RWPE1 (cell line): ENCODE measurements at regions not wholly inside any gene's neighbourhood (a gene's known extent, or its start where the extent isn't known, plus 50 kb on each side); places are given as distances from the start of the nearest gene placed in this dataset.

Experiments used
- CTCF ChIA-PET: fragments of 350-600 bp; sonication (Branson Sonifier 250); formaldehyde crosslinking; extraction: SDS; loops from one replicate; lab custom pipeline; 2021; lab: Yijun Ruan, JAX
- POLR2A ChIA-PET: fragments of 400-600 bp; formaldehyde crosslinking; extraction: SDS; loops from one replicate; lab custom pipeline; 2020; ENCODE audit warnings: antibody characterized with exemption; ENCODE audit not compliant: low non-redundant PET; lab: Yijun Ruan, JAX
- DNase-seq: peaks from one replicate; pipeline ENCODE4 v3.0.0; 2012; ENCODE audit warnings: low spot score
- H3K27ac ChIP-seq: fragments of 450-650 bp; 2 replicates; pipeline ENCODE4 v1.5.1; 2017
- TF ChIP-seq, protein P1 (sequence below): fragments of 450-650 bp; conservative IDR thresholded peaks from 2 replicates; pipeline ENCODE4 v1.5.1; 2017; ENCODE audit warnings: low read depth, mild to moderate bottlenecking

DNA sequence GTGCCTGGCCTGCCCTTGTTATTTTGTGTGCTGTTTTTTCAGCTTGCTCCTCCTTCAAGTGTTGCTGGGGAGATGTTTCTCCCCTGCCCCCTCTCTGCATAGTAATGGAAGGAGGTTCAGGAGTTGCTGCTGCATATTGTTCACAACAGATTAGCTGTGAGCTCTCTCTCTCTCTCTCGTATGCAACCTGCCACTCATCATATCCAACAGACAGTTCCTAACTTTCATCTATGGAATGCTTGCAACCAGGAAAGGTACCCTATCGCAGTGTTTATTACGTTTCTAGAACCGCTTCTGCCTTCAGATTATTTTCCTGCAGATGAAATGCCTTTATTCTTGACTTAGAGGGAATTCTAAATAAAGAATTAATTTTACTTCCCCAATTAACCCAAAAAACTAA, 372.9 kb downstream of the RMST start:
- TF ChIP-seq, protein P1, sequence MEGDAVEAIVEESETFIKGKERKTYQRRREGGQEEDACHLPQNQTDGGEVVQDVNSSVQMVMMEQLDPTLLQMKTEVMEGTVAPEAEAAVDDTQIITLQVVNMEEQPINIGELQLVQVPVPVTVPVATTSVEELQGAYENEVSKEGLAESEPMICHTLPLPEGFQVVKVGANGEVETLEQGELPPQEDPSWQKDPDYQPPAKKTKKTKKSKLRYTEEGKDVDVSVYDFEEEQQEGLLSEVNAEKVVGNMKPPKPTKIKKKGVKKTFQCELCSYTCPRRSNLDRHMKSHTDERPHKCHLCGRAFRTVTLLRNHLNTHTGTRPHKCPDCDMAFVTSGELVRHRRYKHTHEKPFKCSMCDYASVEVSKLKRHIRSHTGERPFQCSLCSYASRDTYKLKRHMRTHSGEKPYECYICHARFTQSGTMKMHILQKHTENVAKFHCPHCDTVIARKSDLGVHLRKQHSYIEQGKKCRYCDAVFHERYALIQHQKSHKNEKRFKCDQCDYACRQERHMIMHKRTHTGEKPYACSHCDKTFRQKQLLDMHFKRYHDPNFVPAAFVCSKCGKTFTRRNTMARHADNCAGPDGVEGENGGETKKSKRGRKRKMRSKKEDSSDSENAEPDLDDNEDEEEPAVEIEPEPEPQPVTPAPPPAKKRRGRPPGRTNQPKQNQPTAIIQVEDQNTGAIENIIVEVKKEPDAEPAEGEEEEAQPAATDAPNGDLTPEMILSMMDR = no peak
- POLR2A ChIA-PET = no interaction called here
- no peak overlapping the region for H3K27ac ChIP-seq
- CTCF ChIA-PET = no interaction called here
- DNase-seq = no peak

DNA sequence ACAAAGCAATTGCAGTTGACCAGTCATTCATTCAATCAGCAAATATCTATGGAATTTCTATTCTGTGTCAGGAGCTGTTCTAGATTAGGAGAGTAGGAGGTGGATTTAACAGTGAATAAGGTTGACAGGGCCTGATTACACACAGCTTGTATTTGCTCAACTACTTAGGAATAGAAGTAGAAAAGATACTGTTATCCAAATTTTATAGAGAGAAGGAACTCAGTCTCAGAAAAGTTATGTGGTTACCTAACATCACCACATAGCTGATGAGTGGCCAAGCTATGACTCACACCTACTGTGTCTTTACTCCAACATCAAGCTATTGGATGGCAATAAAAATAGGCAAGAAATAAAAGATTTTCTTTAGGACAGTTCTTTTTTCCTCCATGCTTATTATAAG, 374.8 kb downstream of the RMST start:
- TF ChIP-seq, protein P1 = no peak
- ChIA-PET CTCF (no interaction called here), POLR2A (no interaction called here)
- H3K27ac ChIP-seq = no peak overlapping the region
- DNase-seq = peak; percentile 13

DNA sequence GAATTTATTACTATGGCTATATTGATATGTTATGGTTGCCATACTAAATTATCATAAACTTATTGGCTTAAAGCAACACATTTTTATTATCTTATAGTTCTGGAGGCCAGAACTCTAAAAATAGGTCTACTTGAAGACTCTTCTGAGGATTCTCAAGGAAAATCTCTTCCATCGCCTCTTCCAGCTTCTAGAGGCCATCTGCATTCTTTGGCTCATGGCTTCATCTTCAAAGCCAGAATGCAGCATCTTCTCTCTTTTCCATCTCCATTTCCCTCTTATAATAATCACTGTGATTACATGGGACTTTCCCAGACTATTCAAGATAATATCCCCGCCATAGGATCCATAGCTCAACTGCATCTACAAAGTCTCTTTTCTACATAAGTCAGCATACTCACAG, 385.4 kb downstream of the RMST start:
- TF ChIP-seq, protein P1 = no peak
- DNase-seq = no peak
- ChIA-PET CTCF (no interaction called here), POLR2A (no interaction called here)
- H3K27ac ChIP-seq = no peak overlapping the region

DNA sequence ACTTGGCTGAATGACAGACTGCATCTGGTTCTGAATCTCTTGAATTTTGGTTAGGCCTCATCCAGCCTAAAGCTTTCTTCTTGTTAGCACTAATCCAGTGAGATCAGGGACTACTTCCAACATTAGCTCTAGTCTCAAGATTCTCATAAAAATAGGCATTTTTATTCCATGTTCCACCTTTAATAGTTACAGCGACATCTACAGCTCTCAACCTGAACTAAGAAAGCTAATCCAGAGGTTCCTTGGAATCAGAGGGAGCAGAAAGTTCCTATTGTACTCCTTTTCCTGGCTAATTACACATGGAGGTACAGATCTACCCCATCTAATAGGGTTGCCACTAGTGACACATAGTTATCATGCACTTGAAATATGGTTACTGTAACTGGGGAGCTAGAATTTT, 391.9 kb downstream of the RMST start:
- POLR2A ChIA-PET = no interaction called here
- TF ChIP-seq, protein P1 = no peak
- DNase-seq = no peak
- no peak overlapping the region for H3K27ac ChIP-seq
- CTCF ChIA-PET = no interaction called here

DNA sequence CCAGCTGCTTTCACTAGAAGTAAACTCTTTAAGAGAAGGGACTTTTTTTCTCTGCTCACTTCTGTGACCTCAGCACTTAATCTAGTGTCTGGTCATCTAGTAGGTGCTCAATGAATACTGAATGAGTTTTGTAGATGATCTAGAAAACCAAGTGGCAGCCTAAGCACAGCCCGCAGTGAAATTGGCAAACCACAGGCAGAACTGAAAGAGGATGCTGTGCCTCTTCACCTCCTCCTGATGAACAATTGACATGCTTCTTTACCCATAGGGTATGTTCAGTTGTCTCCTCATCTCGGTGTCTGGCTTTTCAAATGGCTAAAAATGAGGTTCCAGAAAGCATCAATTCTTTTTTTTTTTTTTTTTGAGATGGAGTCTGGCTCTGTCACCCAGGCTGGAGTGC, 399.5 kb downstream of the RMST start:
- H3K27ac ChIP-seq = no peak overlapping the region
- CTCF ChIA-PET = no interaction called here
- TF ChIP-seq, protein P1 = no peak
- no peak for DNase-seq
- POLR2A ChIA-PET = no interaction called here

DNA sequence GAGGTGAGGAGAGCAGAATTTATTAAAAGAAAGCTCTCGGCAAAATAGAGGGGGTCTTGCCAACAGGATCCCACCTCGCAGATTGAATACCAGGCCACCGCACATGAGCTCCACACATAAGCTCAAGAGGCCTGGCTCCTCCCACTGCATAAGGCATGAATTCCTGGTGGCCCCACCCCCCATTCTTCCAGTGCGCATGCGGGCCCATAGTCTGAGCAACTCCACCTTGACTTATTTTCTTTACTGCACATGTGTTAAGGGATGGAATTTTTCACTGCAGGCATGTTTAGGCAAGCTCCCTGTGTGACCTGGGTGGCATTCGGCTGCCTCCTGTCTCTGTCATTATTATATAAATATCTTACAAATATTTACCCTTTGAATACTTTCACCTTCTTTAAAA, 412.5 kb downstream of the RMST start:
- H3K27ac ChIP-seq = no peak overlapping the region
- no peak for DNase-seq
- POLR2A ChIA-PET = no interaction called here
- CTCF ChIA-PET = no interaction called here
- TF ChIP-seq, protein P1 = no peak

DNA sequence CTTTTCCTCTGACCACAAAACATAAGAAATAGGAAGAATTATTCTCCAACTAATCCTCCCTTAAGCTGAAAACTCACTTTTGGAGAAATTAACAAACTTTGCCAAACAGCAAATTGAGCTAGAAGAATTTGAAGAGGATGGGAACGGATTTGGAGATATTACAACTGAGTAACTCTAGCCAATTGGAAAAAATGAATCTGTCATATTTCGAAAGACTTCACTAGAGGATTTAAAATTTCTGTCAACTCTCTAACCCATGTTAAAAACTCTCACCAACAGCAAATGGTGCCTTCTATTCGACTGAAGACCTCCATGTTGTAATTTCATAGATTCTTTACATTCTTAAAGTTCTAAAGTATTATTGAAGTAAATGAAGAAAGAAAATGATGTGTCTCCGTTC, 414.2 kb downstream of the RMST start:
- no peak for DNase-seq
- ChIA-PET CTCF (no interaction called here), POLR2A (no interaction called here)
- H3K27ac ChIP-seq = no peak overlapping the region
- TF ChIP-seq, protein P1 = no peak
